ENCODE measurements at regions not wholly inside any gene's neighbourhood (a gene's known extent, or its start where the extent isn't known, plus 50 kb on each side); places are given as distances from the start of the nearest gene placed in this dataset.

GRCh38 chr13:38444904-38445303, 95.3 kb downstream of the UFM1 start (continued):
- no peak for TF ChIP-seq RERE (CRISPR knock-in tag; IDR thresholded peaks at IDR 0.05; ENCODE audit: borderline replicate concordance)

- Histone ChIP-seq H3K4me1 (replicated peaks in 1 of 2; ENCODE audit: control insufficient read depth in 2 of 2, insufficient read depth in 2 of 2, low read length in 2 of 2) (no peaks in the 10 kb centered on the region), H3K9me3 (replicated peaks; ENCODE audit: control insufficient read depth, insufficient read depth, low read depth, low read length) (no peaks in the 10 kb centered on the region), H3K9ac (ENCODE audit: insufficient read depth in 1 of 2, low read depth in 2 of 2, low read length in 2 of 2) (no peak overlapping the region), H3K9me1 (ENCODE audit: control insufficient read depth, insufficient read depth, low read length) (no peaks in the 10 kb centered on the region), H3K27me3 (ENCODE audit: control insufficient read depth in 2 of 2, insufficient read depth in 2 of 2, low read length in 2 of 2) (no peaks in the 10 kb centered on the region), H4K20me1 (replicated peaks; ENCODE audit: control insufficient read depth, insufficient read depth, low read length) (no peaks in the 10 kb centered on the region), H3K4me2 (ENCODE audit: insufficient read depth, low read length) (no peak overlapping the region), H3K4me3 (no peak overlapping the region), H3K27ac (ENCODE audit: extremely low read depth, low read depth, low read length) (no peak overlapping the region), H2AFZ (ENCODE audit: low read depth, low read length) (no peak overlapping the region), H3K79me2 (ENCODE audit: control insufficient read depth, insufficient read depth, low read length) (no peaks in the 10 kb centered on the region), H3K36me3 (ENCODE audit: control insufficient read depth, insufficient read depth, low read length) (no peaks in the 10 kb centered on the region)
- intact Hi-C loops (cut with micrococcal nuclease) (no loop called here), in situ Hi-C loops (cut with MboI) (no loop called here)
- ATAC-seq, result no peak
- FAIRE-seq, result no peak
- WGBS (ENCODE audit: insufficient coverage, low coverage, missing lambda C conversion rate), result 0% methylated on average over 3 of the region's 3 CpGs
- no TSS peak for BruUV-seq (replicated peaks)
- ChIA-PET POLR2A (no interaction called here), CTCF (ENCODE audit: low intra/inter-chr PET ratio) (no interaction called here)
- peak; percentile 25; the same call in 1 of the 2 replicates for TF ChIP-seq ZNF316 (IDR thresholded peaks at IDR 0.05)
- no peak for TF ChIP-seq ZNF174 (CRISPR knock-in tag; IDR thresholded peaks at IDR 0.05)
- no peak for TF ChIP-seq ZC3H8 (IDR thresholded peaks at IDR 0.05)
- DNase-seq (ENCODE audit: extremely low read depth in 1 of 4, low spot score in 3 of 4), result no peak
These were observed 103.0 kb downstream of the UFM1 start for GRCh38 chr13:38452656-38453055.
